ENCODE measurements at regions not wholly inside any gene's neighbourhood (a gene's known extent, or its start where the extent isn't known, plus 50 kb on each side); places are given as distances from the start of the nearest gene placed in this dataset.

- WGBS, 4 donors, result 38 to 46% (median 42%) methylated on average over 3 of the region's 3 CpGs
- H3K9me3 ChIP-seq (replicated peaks in 1 of 3), result no peaks in the 10 kb centered on the region
- intact Hi-C loops (cut with DNase I), result no loop called here
- H3K4me1 ChIP-seq (replicated peaks in 1 of 2), result no peaks in the 10 kb centered on the region
- no peak overlapping the region for H3K27ac ChIP-seq
- H3K27me3 ChIP-seq, result no peaks in the 10 kb centered on the region
- H3K4me3 ChIP-seq, result no peak overlapping the region
- H3K36me3 ChIP-seq (replicated peaks in 1 of 2), result no peaks in the 10 kb centered on the region
- TF ChIP-seq POLR2A (IDR thresholded peaks at IDR 0.05), result no peak
- TF ChIP-seq, protein P1, sequence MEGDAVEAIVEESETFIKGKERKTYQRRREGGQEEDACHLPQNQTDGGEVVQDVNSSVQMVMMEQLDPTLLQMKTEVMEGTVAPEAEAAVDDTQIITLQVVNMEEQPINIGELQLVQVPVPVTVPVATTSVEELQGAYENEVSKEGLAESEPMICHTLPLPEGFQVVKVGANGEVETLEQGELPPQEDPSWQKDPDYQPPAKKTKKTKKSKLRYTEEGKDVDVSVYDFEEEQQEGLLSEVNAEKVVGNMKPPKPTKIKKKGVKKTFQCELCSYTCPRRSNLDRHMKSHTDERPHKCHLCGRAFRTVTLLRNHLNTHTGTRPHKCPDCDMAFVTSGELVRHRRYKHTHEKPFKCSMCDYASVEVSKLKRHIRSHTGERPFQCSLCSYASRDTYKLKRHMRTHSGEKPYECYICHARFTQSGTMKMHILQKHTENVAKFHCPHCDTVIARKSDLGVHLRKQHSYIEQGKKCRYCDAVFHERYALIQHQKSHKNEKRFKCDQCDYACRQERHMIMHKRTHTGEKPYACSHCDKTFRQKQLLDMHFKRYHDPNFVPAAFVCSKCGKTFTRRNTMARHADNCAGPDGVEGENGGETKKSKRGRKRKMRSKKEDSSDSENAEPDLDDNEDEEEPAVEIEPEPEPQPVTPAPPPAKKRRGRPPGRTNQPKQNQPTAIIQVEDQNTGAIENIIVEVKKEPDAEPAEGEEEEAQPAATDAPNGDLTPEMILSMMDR (IDR thresholded peaks at IDR 0.05), result no peak
- DNase-seq, result no peak
These were observed 722.6 kb downstream of the LRRIQ3 start for GRCh38 chr1:73475316-73475870.

DNA sequence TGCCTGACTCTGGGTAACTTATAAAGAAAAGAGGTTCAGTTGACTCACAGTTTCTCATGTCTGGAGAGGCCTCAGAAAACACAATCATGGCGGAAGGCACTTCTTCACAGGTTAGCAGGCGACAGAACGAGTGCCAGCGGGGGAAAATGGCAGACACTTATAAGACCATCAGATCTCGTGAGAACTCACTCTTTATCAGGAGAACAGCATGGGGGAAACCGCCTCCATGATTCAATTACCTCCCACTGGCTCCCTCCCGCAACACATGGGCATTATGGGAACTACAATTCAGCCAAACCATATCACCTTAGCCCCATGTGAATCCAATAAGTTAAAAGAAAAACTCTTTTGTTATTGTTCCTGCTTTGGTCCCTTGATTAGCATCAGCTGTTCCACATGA, 725.2 kb downstream of the LRRIQ3 start:
- Histone ChIP-seq H3K27ac (no peak overlapping the region), H3K27me3 (no peaks in the 10 kb centered on the region), H3K9me3 (replicated peaks in 1 of 3) (no peaks in the 10 kb centered on the region), H3K36me3 (replicated peaks in 1 of 2) (no peaks in the 10 kb centered on the region), H3K4me3 (no peak overlapping the region), H3K4me1 (replicated peaks in 1 of 2) (no peaks in the 10 kb centered on the region)
- no peak for DNase-seq
- WGBS, 4 donors, result 73 to 95% (median 90%) methylated on average over 7 of the region's 7 CpGs
- TF ChIP-seq, protein P1 (IDR thresholded peaks at IDR 0.05), result no peak
- no peak for TF ChIP-seq POLR2A (IDR thresholded peaks at IDR 0.05)
- intact Hi-C loops (cut with DNase I), result no loop called here

DNA sequence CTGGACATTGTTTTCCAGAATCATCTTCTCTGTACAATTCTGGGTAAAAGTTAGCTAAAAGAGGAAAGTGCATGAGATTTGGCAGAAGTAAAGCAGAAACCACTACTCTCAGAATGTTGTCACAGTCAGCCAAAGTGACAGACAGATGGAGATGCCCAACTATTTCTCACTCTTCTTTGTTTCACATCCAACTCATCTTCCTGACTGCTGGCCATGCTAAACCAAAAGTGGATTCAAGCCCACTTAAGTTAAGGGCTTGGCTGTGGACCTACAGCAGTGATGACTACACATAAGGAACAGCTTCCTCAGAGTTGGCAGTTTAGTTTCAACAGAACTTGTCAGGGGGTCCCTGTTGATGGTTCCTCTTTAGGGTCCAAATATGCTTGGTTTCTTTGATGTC, 730.2 kb downstream of the LRRIQ3 start:
- no peaks in the 10 kb centered on the region for H3K36me3 ChIP-seq (replicated peaks in 1 of 2)
- H3K27me3 ChIP-seq, result no peaks in the 10 kb centered on the region
- no peaks in the 10 kb centered on the region for H3K4me1 ChIP-seq (replicated peaks in 1 of 2)
- no peak for DNase-seq
- no peak overlapping the region for H3K4me3 ChIP-seq
- intact Hi-C loops (cut with DNase I), result no loop called here
- TF ChIP-seq POLR2A (IDR thresholded peaks at IDR 0.05), result no peak
- TF ChIP-seq, protein P1 (IDR thresholded peaks at IDR 0.05), result no peak
- H3K27ac ChIP-seq, result no peak overlapping the region
- no peaks in the 10 kb centered on the region for H3K9me3 ChIP-seq (replicated peaks in 1 of 3)

DNA sequence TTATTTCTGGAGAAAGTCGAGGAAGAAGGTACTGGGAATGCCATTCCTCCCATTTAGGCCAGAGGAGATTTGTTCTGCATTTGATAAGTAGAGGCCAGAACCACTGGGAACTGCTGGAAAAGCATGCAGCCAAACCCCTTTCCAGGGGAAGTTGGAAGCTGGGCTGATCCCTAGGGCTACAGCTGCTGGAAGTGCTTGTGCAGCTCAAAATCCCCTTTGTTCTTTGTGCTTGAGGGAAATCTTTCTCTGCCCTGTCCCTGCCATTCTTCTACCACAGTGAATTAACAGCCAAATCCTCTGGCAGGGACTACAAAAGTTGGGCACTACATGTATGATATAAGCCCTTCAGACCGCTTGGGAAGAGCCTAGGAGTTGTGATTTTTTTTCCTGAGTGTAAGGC, 734.1 kb downstream of the LRRIQ3 start:
- H3K4me1 ChIP-seq (replicated peaks in 1 of 2), result no peaks in the 10 kb centered on the region
- H3K36me3 ChIP-seq (replicated peaks in 1 of 2), result no peaks in the 10 kb centered on the region
- TF ChIP-seq, protein P1 (IDR thresholded peaks at IDR 0.05), result no peak
- TF ChIP-seq POLR2A (IDR thresholded peaks at IDR 0.05), result no peak
- no peak overlapping the region for H3K4me3 ChIP-seq
- 66 to 77% (median 71%) methylated on average over 2 of the region's 2 CpGs for WGBS, 4 donors
- H3K27ac ChIP-seq, result no peak overlapping the region
- intact Hi-C loops (cut with DNase I), result no loop called here
- DNase-seq, result no peak
- no peaks in the 10 kb centered on the region for H3K27me3 ChIP-seq
- H3K9me3 ChIP-seq (replicated peaks in 1 of 3), result no peaks in the 10 kb centered on the region

Measured in adrenal gland (tissue), 9 donors.